ENCODE measurements at regions not wholly inside any gene's neighbourhood (a gene's known extent, or its start where the extent isn't known, plus 50 kb on each side); places are given as distances from the start of the nearest gene placed in this dataset.

DNA sequence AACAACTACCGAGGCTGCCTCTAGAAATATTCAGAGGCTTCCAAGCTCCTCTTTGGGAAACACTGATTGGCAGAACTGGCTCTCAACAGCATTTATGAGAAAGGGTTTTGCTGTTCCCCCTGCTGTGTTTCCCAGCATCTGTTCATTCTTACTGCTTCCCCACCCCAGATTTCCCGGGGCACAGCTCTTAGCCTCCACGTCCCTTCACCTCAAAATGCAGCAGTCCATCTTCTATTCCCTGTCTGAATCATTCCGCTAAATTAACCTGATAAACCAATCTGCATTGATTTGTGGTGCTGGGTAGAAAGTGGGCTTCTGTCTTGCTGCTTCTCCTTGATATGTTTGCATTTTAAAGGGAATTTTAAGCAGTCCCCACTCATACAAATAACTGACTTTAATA is 67.4 kb downstream of the PLK2 start:
- Histone ChIP-seq H3K4me1 (ENCODE audit: control insufficient read depth in 4 of 4, insufficient read depth in 4 of 4, low read length in 3 of 4) (no peaks in the 10 kb centered on the region), H3K9me3 (ENCODE audit: control insufficient read depth in 4 of 4, low read length in 3 of 4) (no peaks in the 10 kb centered on the region), H3K27me3 (ENCODE audit: control insufficient read depth in 4 of 4, insufficient read depth in 4 of 4, low read length in 3 of 4) (no peaks in the 10 kb centered on the region), H3K4me3 (ENCODE audit: low read depth in 1 of 3, low read length in 3 of 3) (no peak overlapping the region), H3K27ac (ENCODE audit: low read depth in 1 of 2, low read length in 2 of 2) (no peak overlapping the region), H3K36me3 (ENCODE audit: control insufficient read depth in 4 of 4, insufficient read depth in 3 of 4, low read depth in 1 of 4, low read length in 3 of 4) (no peaks in the 10 kb centered on the region), H3K9ac (ENCODE audit: low read depth in 1 of 2, low read length in 2 of 2) (no peak overlapping the region)
- WGBS, result 86% methylated on average over 4 of the region's 4 CpGs
- TF ChIP-seq, protein P1, sequence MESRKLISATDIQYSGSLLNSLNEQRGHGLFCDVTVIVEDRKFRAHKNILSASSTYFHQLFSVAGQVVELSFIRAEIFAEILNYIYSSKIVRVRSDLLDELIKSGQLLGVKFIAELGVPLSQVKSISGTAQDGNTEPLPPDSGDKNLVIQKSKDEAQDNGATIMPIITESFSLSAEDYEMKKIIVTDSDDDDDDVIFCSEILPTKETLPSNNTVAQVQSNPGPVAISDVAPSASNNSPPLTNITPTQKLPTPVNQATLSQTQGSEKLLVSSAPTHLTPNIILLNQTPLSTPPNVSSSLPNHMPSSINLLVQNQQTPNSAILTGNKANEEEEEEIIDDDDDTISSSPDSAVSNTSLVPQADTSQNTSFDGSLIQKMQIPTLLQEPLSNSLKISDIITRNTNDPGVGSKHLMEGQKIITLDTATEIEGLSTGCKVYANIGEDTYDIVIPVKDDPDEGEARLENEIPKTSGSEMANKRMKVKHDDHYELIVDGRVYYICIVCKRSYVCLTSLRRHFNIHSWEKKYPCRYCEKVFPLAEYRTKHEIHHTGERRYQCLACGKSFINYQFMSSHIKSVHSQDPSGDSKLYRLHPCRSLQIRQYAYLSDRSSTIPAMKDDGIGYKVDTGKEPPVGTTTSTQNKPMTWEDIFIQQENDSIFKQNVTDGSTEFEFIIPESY (IDR thresholded peaks at IDR 0.05), result no peak
- TF ChIP-seq, protein P2, sequence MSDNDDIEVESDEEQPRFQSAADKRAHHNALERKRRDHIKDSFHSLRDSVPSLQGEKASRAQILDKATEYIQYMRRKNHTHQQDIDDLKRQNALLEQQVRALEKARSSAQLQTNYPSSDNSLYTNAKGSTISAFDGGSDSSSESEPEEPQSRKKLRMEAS (IDR thresholded peaks at IDR 0.05), result no peak
- TF ChIP-seq, protein P3, sequence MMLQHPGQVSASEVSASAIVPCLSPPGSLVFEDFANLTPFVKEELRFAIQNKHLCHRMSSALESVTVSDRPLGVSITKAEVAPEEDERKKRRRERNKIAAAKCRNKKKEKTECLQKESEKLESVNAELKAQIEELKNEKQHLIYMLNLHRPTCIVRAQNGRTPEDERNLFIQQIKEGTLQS (IDR thresholded peaks at IDR 0.05), result no peak
- TF ChIP-seq SP1 (IDR thresholded peaks at IDR 0.05) (no peak), NR2F2 (IDR thresholded peaks at IDR 0.05) (no peak), FOXA2 (IDR thresholded peaks at IDR 0.05) (no peak), TAF1 (conservative IDR thresholded peaks at IDR 0.05) (no peak)
- no peak for DNase-seq (ENCODE audit: low spot score)

DNA sequence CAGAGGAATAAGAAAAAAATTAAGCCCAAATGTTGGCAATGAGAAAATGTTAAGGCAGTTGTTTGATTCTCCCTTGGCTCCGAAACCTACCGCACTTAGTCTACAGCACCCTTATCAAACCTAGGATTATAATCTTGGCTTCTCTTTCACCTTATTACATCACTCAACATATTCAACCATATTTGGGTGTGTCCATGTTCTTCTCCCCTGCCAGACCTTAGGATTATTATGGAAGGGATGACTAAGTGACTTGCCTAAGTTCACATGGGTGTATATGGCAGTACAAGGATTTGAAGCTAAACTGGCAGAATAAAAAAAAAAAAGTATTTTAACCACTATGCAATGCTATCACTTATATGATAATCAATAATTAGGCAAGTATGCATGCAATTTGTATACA is 76.4 kb downstream of the PLK2 start:
- TF ChIP-seq FOXA1 (IDR thresholded peaks at IDR 0.05), result no peak
- TF ChIP-seq RAD21 (IDR thresholded peaks at IDR 0.05), result no peak
- no peak for TF ChIP-seq SP1 (IDR thresholded peaks at IDR 0.05)
- TF ChIP-seq, protein P1 (IDR thresholded peaks at IDR 0.05), result no peak
- TF ChIP-seq, protein P3 (IDR thresholded peaks at IDR 0.05), result no peak
- no peak for TF ChIP-seq TAF1 (conservative IDR thresholded peaks at IDR 0.05)
- TF ChIP-seq, protein P4, sequence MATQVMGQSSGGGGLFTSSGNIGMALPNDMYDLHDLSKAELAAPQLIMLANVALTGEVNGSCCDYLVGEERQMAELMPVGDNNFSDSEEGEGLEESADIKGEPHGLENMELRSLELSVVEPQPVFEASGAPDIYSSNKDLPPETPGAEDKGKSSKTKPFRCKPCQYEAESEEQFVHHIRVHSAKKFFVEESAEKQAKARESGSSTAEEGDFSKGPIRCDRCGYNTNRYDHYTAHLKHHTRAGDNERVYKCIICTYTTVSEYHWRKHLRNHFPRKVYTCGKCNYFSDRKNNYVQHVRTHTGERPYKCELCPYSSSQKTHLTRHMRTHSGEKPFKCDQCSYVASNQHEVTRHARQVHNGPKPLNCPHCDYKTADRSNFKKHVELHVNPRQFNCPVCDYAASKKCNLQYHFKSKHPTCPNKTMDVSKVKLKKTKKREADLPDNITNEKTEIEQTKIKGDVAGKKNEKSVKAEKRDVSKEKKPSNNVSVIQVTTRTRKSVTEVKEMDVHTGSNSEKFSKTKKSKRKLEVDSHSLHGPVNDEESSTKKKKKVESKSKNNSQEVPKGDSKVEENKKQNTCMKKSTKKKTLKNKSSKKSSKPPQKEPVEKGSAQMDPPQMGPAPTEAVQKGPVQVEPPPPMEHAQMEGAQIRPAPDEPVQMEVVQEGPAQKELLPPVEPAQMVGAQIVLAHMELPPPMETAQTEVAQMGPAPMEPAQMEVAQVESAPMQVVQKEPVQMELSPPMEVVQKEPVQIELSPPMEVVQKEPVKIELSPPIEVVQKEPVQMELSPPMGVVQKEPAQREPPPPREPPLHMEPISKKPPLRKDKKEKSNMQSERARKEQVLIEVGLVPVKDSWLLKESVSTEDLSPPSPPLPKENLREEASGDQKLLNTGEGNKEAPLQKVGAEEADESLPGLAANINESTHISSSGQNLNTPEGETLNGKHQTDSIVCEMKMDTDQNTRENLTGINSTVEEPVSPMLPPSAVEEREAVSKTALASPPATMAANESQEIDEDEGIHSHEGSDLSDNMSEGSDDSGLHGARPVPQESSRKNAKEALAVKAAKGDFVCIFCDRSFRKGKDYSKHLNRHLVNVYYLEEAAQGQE (IDR thresholded peaks at IDR 0.05), result no peak
- TF ChIP-seq, protein P5, sequence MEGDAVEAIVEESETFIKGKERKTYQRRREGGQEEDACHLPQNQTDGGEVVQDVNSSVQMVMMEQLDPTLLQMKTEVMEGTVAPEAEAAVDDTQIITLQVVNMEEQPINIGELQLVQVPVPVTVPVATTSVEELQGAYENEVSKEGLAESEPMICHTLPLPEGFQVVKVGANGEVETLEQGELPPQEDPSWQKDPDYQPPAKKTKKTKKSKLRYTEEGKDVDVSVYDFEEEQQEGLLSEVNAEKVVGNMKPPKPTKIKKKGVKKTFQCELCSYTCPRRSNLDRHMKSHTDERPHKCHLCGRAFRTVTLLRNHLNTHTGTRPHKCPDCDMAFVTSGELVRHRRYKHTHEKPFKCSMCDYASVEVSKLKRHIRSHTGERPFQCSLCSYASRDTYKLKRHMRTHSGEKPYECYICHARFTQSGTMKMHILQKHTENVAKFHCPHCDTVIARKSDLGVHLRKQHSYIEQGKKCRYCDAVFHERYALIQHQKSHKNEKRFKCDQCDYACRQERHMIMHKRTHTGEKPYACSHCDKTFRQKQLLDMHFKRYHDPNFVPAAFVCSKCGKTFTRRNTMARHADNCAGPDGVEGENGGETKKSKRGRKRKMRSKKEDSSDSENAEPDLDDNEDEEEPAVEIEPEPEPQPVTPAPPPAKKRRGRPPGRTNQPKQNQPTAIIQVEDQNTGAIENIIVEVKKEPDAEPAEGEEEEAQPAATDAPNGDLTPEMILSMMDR (IDR thresholded peaks at IDR 0.05; ENCODE audit: low read depth, low read length, missing input control), result no peak
- no peak for TF ChIP-seq YY1 (IDR thresholded peaks at IDR 0.05)
- TF ChIP-seq JUND (IDR thresholded peaks at IDR 0.05), result no peak
- TF ChIP-seq EGR1 (IDR thresholded peaks at IDR 0.05; ENCODE audit: low read depth in 2 of 2), result no peak
- no peak for TF ChIP-seq HNF4A (conservative IDR thresholded peaks at IDR 0.05)
- TF ChIP-seq NR2F2 (IDR thresholded peaks at IDR 0.05), result no peak
- TF ChIP-seq HNF4G (IDR thresholded peaks at IDR 0.05), result no peak
- no peak for TF ChIP-seq FOXA2 (IDR thresholded peaks at IDR 0.05)
- TF ChIP-seq RXRA (IDR thresholded peaks at IDR 0.05), result no peak
- TF ChIP-seq, protein P2 (IDR thresholded peaks at IDR 0.05), result no peak
- H3K4me3 ChIP-seq (ENCODE audit: low read depth in 1 of 3, low read length in 3 of 3), result no peak overlapping the region
- no peaks in the 10 kb centered on the region for H3K36me3 ChIP-seq (ENCODE audit: control insufficient read depth in 4 of 4, insufficient read depth in 3 of 4, low read depth in 1 of 4, low read length in 3 of 4)
- H3K4me1 ChIP-seq (ENCODE audit: control insufficient read depth in 4 of 4, insufficient read depth in 4 of 4, low read length in 3 of 4), result no peaks in the 10 kb centered on the region
- no peak overlapping the region for H3K9ac ChIP-seq (ENCODE audit: low read depth in 1 of 2, low read length in 2 of 2)
- peaks cover 0 to 9% (median 2%) of the 10 kb centered on the region in 4 donors for H3K9me3 ChIP-seq (ENCODE audit: control insufficient read depth in 4 of 4, low read length in 3 of 4)
- no peaks in the 10 kb centered on the region for H3K27me3 ChIP-seq (ENCODE audit: control insufficient read depth in 4 of 4, insufficient read depth in 4 of 4, low read length in 3 of 4)
- DNase-seq (ENCODE audit: low spot score), result no peak
- WGBS, result 98% methylated on average over 2 of the region's 2 CpGs
- no peak overlapping the region for H3K27ac ChIP-seq (ENCODE audit: low read depth in 1 of 2, low read length in 2 of 2)

Measured in liver (tissue), 8 donors.